Brain microvascular endothelial cell (primary cell): ENCODE measurements at regions not wholly inside any gene's neighbourhood (a gene's known extent, or its start where the extent isn't known, plus 50 kb on each side); places are given as distances from the start of the nearest gene placed in this dataset.
"Not testable (repeated sequence)": the region's sequence is repeated elsewhere in the genome, so short reads cannot be mapped to it uniquely, and the experiment has no call there.

Experiments used
- DNase-seq: peaks from one replicate; pipeline ENCODE4 v3.0.0-alpha.2; 2020
- H3K27ac ChIP-seq: fragments of 250-450 bp; sonication (Bioruptor Pico); 2 replicates; pipeline ENCODE4 v1.5.1; 2020; ENCODE audit warnings: mild to moderate bottlenecking, moderate library complexity
- H3K27me3 ChIP-seq: fragments of 250-450 bp; sonication (Bioruptor Pico); replicated peaks from 2 replicates; pipeline ENCODE4 v1.5.1; 2020; ENCODE audit warnings: mild to moderate bottlenecking
- H3K36me3 ChIP-seq: fragments of 250-450 bp; sonication (Bioruptor Pico); replicated peaks from 2 replicates; pipeline ENCODE4 v1.5.1; 2020; ENCODE audit warnings: mild to moderate bottlenecking
- H3K4me3 ChIP-seq: 2 replicates; pipeline ENCODE4 v1.5.1; 2011; ENCODE audit warnings: low read depth, mild to moderate bottlenecking, control low read depth, low read length, moderate library complexity
- in situ Hi-C: cut with HindIII; loops from 2 replicates; pipeline ENCODE4 v1.10.0; 2017; ENCODE audit warnings: low sequenced_read_pairs, low pct_ligation_motif_present
- TF ChIP-seq, protein P1 (sequence below): IDR thresholded peaks from 2 replicates; pipeline ENCODE4 v1.5.1; 2011; ENCODE audit warnings: low read depth, mild to moderate bottlenecking, moderate library complexity, low read length, control low read depth, inconsistent platforms; ENCODE audit errors: missing control alignments

DNA sequence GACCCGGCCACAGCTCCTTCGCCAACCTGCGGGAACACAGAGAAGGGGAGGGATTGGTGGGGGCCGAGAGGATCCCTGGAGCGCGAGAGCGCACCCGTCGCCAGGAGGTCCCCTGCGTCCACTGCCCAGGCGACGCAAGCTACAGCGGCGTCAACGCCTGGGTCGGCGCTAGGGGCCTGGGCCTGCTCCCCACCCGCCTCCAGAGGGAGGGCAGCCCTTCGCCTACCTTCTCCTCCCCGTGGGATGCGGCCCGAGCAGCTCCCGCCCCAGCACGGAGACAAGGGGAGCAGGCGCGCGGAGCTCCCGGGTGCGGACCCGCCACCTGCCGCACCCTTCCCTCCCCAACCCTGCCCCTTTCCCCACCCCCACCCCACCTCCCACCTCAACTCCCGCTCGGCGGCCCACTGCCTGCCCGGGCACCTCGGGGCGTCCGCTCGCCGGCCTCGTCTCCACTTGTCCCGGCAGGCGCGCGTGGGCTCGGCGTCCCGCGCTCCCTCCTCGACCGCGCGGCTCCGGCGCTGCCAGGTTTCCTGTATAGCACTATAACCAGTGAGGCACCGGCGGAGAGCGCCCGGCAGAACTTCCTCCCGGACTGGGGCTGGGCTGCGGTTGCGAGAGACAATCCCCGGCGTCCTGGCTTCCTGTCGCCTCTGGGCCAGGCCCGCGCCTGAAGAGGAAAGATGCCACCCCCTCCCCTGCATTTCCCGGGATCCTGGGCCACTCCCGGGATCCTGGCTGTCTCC is 119.1 kb upstream of the SMURF2 start:
- in situ Hi-C loops, result no loop called here
- TF ChIP-seq, protein P1, sequence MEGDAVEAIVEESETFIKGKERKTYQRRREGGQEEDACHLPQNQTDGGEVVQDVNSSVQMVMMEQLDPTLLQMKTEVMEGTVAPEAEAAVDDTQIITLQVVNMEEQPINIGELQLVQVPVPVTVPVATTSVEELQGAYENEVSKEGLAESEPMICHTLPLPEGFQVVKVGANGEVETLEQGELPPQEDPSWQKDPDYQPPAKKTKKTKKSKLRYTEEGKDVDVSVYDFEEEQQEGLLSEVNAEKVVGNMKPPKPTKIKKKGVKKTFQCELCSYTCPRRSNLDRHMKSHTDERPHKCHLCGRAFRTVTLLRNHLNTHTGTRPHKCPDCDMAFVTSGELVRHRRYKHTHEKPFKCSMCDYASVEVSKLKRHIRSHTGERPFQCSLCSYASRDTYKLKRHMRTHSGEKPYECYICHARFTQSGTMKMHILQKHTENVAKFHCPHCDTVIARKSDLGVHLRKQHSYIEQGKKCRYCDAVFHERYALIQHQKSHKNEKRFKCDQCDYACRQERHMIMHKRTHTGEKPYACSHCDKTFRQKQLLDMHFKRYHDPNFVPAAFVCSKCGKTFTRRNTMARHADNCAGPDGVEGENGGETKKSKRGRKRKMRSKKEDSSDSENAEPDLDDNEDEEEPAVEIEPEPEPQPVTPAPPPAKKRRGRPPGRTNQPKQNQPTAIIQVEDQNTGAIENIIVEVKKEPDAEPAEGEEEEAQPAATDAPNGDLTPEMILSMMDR, result no peak
- Histone ChIP-seq H3K27ac (no peak overlapping the region), H3K4me3 (peak overlapping the region; percentile 42), H3K27me3 (peaks cover 11% of the 10 kb centered on the region), H3K36me3 (peaks cover 2% of the 10 kb centered on the region)
- DNase-seq, result no peak

DNA sequence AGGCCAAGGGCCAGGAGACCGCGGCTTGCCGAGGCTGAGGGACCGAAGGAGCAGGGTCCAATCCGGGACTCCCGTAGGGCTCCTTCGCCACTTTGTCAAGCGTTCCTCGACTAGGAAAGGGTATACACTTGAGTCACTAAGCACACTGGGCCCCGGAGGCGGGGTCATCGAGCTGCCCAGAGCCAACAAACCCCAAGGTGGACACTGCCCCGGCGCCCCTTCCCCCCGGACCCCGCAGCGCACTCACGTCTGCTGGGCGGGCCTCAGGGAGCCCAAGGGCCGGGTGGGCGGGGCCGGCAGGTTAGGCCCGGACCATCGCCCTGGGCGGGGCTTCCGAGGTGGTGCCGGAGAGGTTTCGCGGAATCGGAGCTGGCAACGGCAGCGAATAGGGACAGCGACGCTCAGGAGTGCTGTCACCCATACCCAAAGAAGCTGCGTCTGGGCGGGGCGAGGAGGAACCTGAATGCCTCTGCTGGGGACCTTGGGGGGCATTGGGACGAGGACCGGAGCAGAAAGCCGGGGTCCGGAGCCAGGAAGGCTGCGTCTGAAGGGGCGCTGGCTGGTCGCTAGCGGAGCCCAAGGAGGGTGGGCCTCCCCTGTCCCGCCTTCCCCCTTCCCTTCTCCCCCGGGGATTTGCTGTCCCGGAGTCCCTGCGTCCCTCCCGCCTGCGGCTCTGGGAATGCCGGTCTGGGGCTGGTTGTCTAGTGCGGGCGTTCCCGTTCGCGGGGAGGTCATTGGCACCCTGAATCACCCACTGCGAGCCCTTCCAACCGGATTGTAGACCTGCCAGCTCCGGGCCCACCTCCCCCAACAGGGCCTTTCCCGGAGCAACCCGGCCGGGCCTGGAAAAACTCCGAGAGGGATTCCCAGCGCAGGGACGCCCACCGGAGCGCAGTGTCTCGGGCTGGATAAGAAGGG is 118.2 kb upstream of the SMURF2 start:
- H3K4me3 ChIP-seq, result peak overlapping the region; percentile 42
- in situ Hi-C loops, result no loop called here
- no peak overlapping the region for H3K27ac ChIP-seq
- DNase-seq, result no peak
- H3K36me3 ChIP-seq, result peaks cover 2% of the 10 kb centered on the region
- TF ChIP-seq, protein P1, result no peak
- H3K27me3 ChIP-seq, result peaks cover 11% of the 10 kb centered on the region

DNA sequence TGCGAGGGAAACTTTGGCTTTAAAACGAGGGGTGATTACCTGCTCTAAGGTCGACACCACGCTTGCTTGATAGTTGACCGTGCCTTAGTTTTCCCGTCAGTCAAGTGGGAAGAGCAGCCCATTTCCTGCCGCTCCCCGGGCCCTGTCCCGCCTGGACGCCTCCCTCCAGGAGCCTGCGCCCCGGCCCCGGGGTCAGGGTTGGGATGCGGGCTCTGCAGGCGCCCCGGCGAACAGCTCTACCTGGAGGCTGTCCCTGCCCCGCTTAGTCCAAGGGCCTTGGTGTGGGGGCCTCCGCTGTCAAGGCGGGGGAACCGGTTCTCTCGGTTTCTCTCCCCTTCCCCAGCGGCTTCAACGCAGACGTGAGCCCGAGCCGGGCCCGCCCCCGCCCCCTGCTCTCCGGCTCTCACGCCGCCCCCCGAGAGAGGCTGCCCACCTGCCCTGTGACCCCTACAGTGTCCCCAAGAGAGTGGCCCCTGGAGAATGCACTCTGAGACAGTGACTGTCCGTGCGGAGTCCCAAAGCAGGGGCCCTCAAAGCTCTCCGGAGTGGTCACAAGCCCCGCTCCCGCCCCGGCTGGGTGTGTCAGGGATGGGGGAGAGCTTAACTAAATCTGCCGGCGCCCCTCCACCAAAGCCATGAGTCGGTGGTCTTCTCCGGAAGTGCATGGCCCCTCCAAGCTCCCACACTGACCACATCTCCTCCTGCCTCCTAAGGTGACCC is 117.4 kb upstream of the SMURF2 start:
- peaks cover 11% of the 10 kb centered on the region for H3K27me3 ChIP-seq
- no peak overlapping the region for H3K4me3 ChIP-seq
- TF ChIP-seq, protein P1, result no peak
- no peak overlapping the region for H3K27ac ChIP-seq
- no peak for DNase-seq
- H3K36me3 ChIP-seq, result no peaks in the 10 kb centered on the region
- in situ Hi-C loops, result no loop called here

DNA sequence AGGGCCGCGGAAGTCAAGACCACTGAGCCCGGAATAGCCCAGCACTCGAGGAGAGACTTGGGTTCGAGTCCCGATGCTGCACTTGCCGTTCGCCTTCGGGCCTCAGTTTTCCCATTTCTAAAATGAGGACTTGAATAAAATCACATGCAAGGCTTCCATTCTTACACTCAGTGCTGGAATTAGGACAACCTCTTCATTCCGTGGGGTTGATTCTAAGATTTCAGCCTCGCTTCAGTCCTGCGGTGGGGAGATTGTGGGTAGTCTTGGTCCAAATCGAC is 116.9 kb upstream of the SMURF2 start:
- H3K36me3 ChIP-seq, H3K27ac ChIP-seq, DNase-seq, in situ Hi-C loops, H3K4me3 ChIP-seq: not testable (repeated sequence)
- peaks cover 11% of the 10 kb centered on the region for H3K27me3 ChIP-seq

DNA sequence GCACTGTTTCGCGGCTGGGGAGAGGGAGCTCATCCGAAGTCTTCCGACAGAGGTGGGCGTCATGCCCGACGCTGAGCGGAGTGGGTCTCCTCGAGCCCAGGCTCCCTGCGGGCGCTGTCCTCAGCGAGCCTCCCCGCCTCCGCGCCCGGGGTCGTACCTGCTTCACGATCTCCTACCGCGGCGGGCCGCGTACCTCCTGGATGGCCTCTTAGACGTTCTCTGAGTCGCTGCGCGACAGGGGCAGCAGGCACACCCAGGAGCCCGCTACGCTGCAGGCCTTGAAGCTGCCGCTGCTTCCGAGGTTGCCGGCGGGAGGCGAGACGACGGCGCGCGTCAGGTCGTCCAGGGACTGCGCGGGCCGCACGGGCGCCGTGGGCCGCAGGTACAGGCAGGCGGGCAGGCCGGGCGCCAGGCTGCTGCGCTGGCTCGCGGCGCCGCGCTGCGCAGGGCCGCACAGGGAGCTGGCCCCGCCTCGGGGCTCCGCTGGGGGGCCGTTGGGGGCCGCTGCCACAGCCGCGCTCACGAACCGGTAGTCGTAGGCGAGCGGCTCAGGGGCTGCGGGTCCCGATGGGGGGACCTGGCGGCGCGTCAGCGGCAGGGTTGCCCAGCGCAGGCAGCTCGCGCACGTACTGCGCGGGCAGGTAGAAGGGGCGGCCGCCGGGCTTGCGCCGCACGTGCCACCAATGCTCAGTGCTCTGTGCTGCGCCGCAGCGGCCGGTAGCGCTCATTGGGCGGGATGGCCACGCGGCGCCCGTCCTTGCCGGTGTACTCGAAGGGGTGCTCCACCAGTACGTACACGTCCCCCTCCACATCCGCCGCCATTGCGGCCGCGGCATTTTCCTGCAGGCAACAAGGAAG is 116.4 kb upstream of the SMURF2 start:
- no peak overlapping the region for H3K27ac ChIP-seq
- DNase-seq, result no peak
- no peaks in the 10 kb centered on the region for H3K36me3 ChIP-seq
- peaks cover 11% of the 10 kb centered on the region for H3K27me3 ChIP-seq
- TF ChIP-seq, protein P1, result no peak
- no peak overlapping the region for H3K4me3 ChIP-seq
- in situ Hi-C loops, result no loop called here
